ENCODE measurements at regions not wholly inside any gene's neighbourhood (a gene's known extent, or its start where the extent isn't known, plus 50 kb on each side); places are given as distances from the start of the nearest gene placed in this dataset.
"Not testable (repeated sequence)": the region's sequence is repeated elsewhere in the genome, so short reads cannot be mapped to it uniquely, and the experiment has no call there.

GRCh38 chr11:92027136-92027535 lies 197.5 kb upstream of the FAT3 start:
- whole genome bisulfite sequencing (ENCODE audit: extremely low coverage, insufficient coverage, low lambda C conversion rate) = no CpG with 5 or more reads among the region's 16 CpGs
- H3K23ac ChIP-seq (ENCODE audit: low read length); DNase-seq; H3K4ac ChIP-seq (ENCODE audit: low read depth, low read length); H3K27me3 ChIP-seq (ENCODE audit: insufficient read depth, low read length, poor library complexity); H2BK5ac ChIP-seq (ENCODE audit: low read length); H2AK5ac ChIP-seq (ENCODE audit: low read length); H4K8ac ChIP-seq (ENCODE audit: low read depth, low read length); H3K27ac ChIP-seq (ENCODE audit: low read depth, low read length); H3K56ac ChIP-seq (ENCODE audit: low read length); H3K4me3 ChIP-seq (ENCODE audit: low read length); H3K36me3 ChIP-seq (ENCODE audit: control insufficient read depth, insufficient read depth, low read length); H3K4me1 ChIP-seq (ENCODE audit: control insufficient read depth, low read depth, low read length); H3K9ac ChIP-seq (ENCODE audit: low read length); H4K5ac ChIP-seq (ENCODE audit: low read length); H3K18ac ChIP-seq (ENCODE audit: low read length); H3K4me2 ChIP-seq (ENCODE audit: low read length); H3K79me1 ChIP-seq (ENCODE audit: low read length); H2BK120ac ChIP-seq (ENCODE audit: low read depth, low read length); H3K79me2 ChIP-seq (ENCODE audit: control insufficient read depth, insufficient read depth, low read length); H2BK15ac ChIP-seq (replicated peaks; ENCODE audit: low read depth): not testable (repeated sequence)

GRCh38 chr11:92026664-92027063 lies 198.0 kb upstream of the FAT3 start:
- Histone ChIP-seq H4K8ac (ENCODE audit: low read depth, low read length) (no peak overlapping the region), H3K36me3 (ENCODE audit: control insufficient read depth, insufficient read depth, low read length) (no peaks in the 10 kb centered on the region), H2AK5ac (ENCODE audit: low read length) (no peak overlapping the region), H3K18ac (ENCODE audit: low read length) (no peak overlapping the region), H3K4me3 (ENCODE audit: low read length) (no peak overlapping the region), H3K79me1 (ENCODE audit: low read length) (no peaks in the 10 kb centered on the region), H3K27ac (ENCODE audit: low read depth, low read length) (no peak overlapping the region), H2BK120ac (ENCODE audit: low read depth, low read length) (no peak overlapping the region), H3K56ac (ENCODE audit: low read length) (no peak overlapping the region), H3K79me2 (ENCODE audit: control insufficient read depth, insufficient read depth, low read length) (no peaks in the 10 kb centered on the region), H3K27me3 (ENCODE audit: insufficient read depth, low read length, poor library complexity) (no peaks in the 10 kb centered on the region), H3K9ac (ENCODE audit: low read length) (no peak overlapping the region), H3K4me2 (ENCODE audit: low read length) (no peak overlapping the region), H4K5ac (ENCODE audit: low read length) (no peak overlapping the region), H2BK15ac (replicated peaks; ENCODE audit: low read depth) (no peak overlapping the region), H2BK5ac (ENCODE audit: low read length) (no peak overlapping the region), H3K4me1 (ENCODE audit: control insufficient read depth, low read depth, low read length) (no peaks in the 10 kb centered on the region), H3K4ac (ENCODE audit: low read depth, low read length) (no peak overlapping the region), H3K23ac (ENCODE audit: low read length) (no peak overlapping the region)
- no peak for DNase-seq
- WGBS (ENCODE audit: extremely low coverage, insufficient coverage, low lambda C conversion rate) = no CpG with 5 or more reads among the region's 7 CpGs

DNA sequence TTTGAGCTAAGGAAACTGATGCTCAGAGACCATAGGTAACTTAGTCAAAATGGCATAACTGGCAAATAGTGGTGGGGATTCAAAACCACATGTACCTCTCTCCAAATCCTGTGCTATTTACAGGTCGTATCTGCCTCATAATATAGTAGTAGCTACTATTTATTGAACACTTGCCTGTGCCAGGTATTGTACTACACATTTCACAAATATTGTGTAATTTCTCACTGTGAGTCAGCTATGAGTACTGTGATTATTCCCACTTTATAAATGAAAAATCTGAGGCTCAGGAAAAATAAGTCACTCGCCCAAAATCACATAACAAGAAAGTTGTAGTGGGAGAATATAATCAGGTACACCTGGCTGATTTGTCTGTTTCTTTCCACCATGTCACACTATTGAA lies 199.8 kb upstream of the FAT3 start:
- no peak overlapping the region for H3K56ac ChIP-seq (ENCODE audit: low read length)
- DNase-seq = no peak
- no peak overlapping the region for H3K4me2 ChIP-seq (ENCODE audit: low read length)
- no peaks in the 10 kb centered on the region for H3K36me3 ChIP-seq (ENCODE audit: control insufficient read depth, insufficient read depth, low read length)
- no CpG with 5 or more reads among the region's 2 CpGs for WGBS (ENCODE audit: extremely low coverage, insufficient coverage, low lambda C conversion rate)
- H3K79me2 ChIP-seq (ENCODE audit: control insufficient read depth, insufficient read depth, low read length) = no peaks in the 10 kb centered on the region
- no peak overlapping the region for H3K18ac ChIP-seq (ENCODE audit: low read length)
- H3K4me1 ChIP-seq (ENCODE audit: control insufficient read depth, low read depth, low read length) = no peaks in the 10 kb centered on the region
- no peak overlapping the region for H3K4me3 ChIP-seq (ENCODE audit: low read length)
- no peak overlapping the region for H3K23ac ChIP-seq (ENCODE audit: low read length)
- H3K4ac ChIP-seq (ENCODE audit: low read depth, low read length) = no peak overlapping the region
- H2BK120ac ChIP-seq (ENCODE audit: low read depth, low read length) = no peak overlapping the region
- H3K27ac ChIP-seq (ENCODE audit: low read depth, low read length) = no peak overlapping the region
- no peaks in the 10 kb centered on the region for H3K79me1 ChIP-seq (ENCODE audit: low read length)
- H3K27me3 ChIP-seq (ENCODE audit: insufficient read depth, low read length, poor library complexity) = no peaks in the 10 kb centered on the region
- no peak overlapping the region for H2AK5ac ChIP-seq (ENCODE audit: low read length)
- H3K9ac ChIP-seq (ENCODE audit: low read length) = no peak overlapping the region
- no peak overlapping the region for H4K8ac ChIP-seq (ENCODE audit: low read depth, low read length)
- H2BK5ac ChIP-seq (ENCODE audit: low read length) = no peak overlapping the region
- H4K5ac ChIP-seq (ENCODE audit: low read length) = no peak overlapping the region
- H2BK15ac ChIP-seq (replicated peaks; ENCODE audit: low read depth) = no peak overlapping the region

DNA sequence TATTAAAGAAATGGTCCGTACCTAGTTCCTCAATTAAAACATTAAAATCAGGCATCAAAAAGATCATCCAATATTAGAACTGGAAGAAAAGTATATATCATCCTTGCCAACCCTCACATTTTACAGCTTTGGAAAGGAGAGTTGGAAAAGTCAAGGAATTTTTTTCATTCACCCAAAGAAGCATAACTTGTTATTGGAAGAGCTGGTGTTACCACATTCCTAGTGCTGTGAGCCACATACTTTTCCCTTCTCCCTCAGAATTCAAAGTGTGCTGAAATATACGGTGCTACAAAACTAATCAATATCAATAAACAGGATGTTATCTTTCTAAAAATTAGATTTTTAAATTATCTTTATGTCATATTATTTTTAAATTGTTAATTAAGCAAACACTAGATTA lies 202.1 kb upstream of the FAT3 start:
- Histone ChIP-seq H2BK15ac (replicated peaks; ENCODE audit: low read depth) (no peak overlapping the region), H3K79me2 (ENCODE audit: control insufficient read depth, insufficient read depth, low read length) (no peaks in the 10 kb centered on the region), H2BK5ac (ENCODE audit: low read length) (no peak overlapping the region), H4K5ac (ENCODE audit: low read length) (no peak overlapping the region), H3K56ac (ENCODE audit: low read length) (no peak overlapping the region), H2AK5ac (ENCODE audit: low read length) (no peak overlapping the region), H3K36me3 (ENCODE audit: control insufficient read depth, insufficient read depth, low read length) (no peaks in the 10 kb centered on the region), H4K8ac (ENCODE audit: low read depth, low read length) (no peak overlapping the region), H3K27me3 (ENCODE audit: insufficient read depth, low read length, poor library complexity) (no peaks in the 10 kb centered on the region), H3K9ac (ENCODE audit: low read length) (no peak overlapping the region), H3K27ac (ENCODE audit: low read depth, low read length) (no peak overlapping the region), H3K79me1 (ENCODE audit: low read length) (no peaks in the 10 kb centered on the region), H3K4me3 (ENCODE audit: low read length) (no peak overlapping the region), H3K18ac (ENCODE audit: low read length) (no peak overlapping the region), H2BK120ac (ENCODE audit: low read depth, low read length) (no peak overlapping the region), H3K4ac (ENCODE audit: low read depth, low read length) (no peak overlapping the region), H3K23ac (ENCODE audit: low read length) (no peak overlapping the region), H3K4me1 (ENCODE audit: control insufficient read depth, low read depth, low read length) (no peaks in the 10 kb centered on the region), H3K4me2 (ENCODE audit: low read length) (no peak overlapping the region)
- DNase-seq = no peak
- WGBS (ENCODE audit: extremely low coverage, insufficient coverage, low lambda C conversion rate) = no CpG with 5 or more reads among the region's 2 CpGs

DNA sequence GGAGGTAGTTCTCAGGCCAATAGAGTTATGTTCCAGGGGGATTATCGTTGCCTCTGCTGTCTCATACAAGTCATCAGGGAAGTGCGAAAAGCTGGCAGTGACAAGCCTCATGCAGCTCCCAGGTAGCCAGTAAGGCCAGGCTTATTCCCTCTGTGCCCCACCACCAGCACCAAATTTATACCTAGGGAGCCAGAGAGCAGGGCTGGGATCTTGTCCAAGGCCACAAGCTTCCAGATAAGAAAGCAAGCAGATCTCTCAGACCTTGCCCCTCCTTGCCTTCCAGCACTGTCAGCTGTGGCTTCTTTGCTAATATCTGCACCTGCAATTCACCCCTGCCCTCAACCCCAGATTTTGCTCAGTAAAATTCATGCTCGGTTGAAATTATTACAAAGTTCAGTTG lies 206.3 kb upstream of the FAT3 start:
- no peak overlapping the region for H4K8ac ChIP-seq (ENCODE audit: low read depth, low read length)
- no peak overlapping the region for H3K27ac ChIP-seq (ENCODE audit: low read depth, low read length)
- H3K9ac ChIP-seq (ENCODE audit: low read length) = no peak overlapping the region
- no peak overlapping the region for H2BK120ac ChIP-seq (ENCODE audit: low read depth, low read length)
- H2BK15ac ChIP-seq (replicated peaks; ENCODE audit: low read depth) = no peak overlapping the region
- no peak overlapping the region for H2BK5ac ChIP-seq (ENCODE audit: low read length)
- WGBS (ENCODE audit: extremely low coverage, insufficient coverage, low lambda C conversion rate) = no CpG with 5 or more reads among the region's 3 CpGs
- no peak overlapping the region for H3K4me3 ChIP-seq (ENCODE audit: low read length)
- no peaks in the 10 kb centered on the region for H3K79me1 ChIP-seq (ENCODE audit: low read length)
- DNase-seq = no peak
- no peak overlapping the region for H3K56ac ChIP-seq (ENCODE audit: low read length)
- no peaks in the 10 kb centered on the region for H3K4me1 ChIP-seq (ENCODE audit: control insufficient read depth, low read depth, low read length)
- H3K27me3 ChIP-seq (ENCODE audit: insufficient read depth, low read length, poor library complexity) = no peaks in the 10 kb centered on the region
- no peaks in the 10 kb centered on the region for H3K79me2 ChIP-seq (ENCODE audit: control insufficient read depth, insufficient read depth, low read length)
- H4K5ac ChIP-seq (ENCODE audit: low read length) = no peak overlapping the region
- H3K4me2 ChIP-seq (ENCODE audit: low read length) = no peak overlapping the region
- H2AK5ac ChIP-seq (ENCODE audit: low read length) = no peak overlapping the region
- no peak overlapping the region for H3K23ac ChIP-seq (ENCODE audit: low read length)
- no peak overlapping the region for H3K4ac ChIP-seq (ENCODE audit: low read depth, low read length)
- H3K36me3 ChIP-seq (ENCODE audit: control insufficient read depth, insufficient read depth, low read length) = no peaks in the 10 kb centered on the region
- H3K18ac ChIP-seq (ENCODE audit: low read length) = no peak overlapping the region

DNA sequence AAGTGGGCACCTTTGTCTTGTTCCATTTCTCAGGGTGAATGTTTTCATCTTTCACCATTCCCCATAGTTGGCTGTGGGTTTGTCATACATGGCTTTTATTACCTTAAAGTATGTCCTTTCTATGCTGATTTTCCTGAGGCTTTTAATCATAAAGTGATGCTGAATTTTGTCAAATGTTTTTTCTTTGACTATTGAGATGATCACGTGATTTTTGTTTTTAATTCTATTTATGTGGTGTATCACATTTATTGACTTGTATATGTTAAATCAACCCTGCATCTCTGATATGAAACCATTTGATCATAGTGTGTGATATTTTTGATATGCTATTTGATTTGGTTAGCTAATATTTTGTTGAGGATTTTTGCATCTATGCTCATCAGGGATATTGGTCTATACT lies 216.4 kb upstream of the FAT3 start:
- no peak overlapping the region for H3K9ac ChIP-seq (ENCODE audit: low read length)
- H3K27me3 ChIP-seq (ENCODE audit: insufficient read depth, low read length, poor library complexity) = no peaks in the 10 kb centered on the region
- H3K4ac ChIP-seq (ENCODE audit: low read depth, low read length) = no peak overlapping the region
- no peak overlapping the region for H2BK5ac ChIP-seq (ENCODE audit: low read length)
- no peak overlapping the region for H3K4me2 ChIP-seq (ENCODE audit: low read length)
- H3K79me1 ChIP-seq (ENCODE audit: low read length) = no peaks in the 10 kb centered on the region
- H3K56ac ChIP-seq (ENCODE audit: low read length) = no peak overlapping the region
- no peak overlapping the region for H2BK120ac ChIP-seq (ENCODE audit: low read depth, low read length)
- H2BK15ac ChIP-seq (replicated peaks; ENCODE audit: low read depth) = no peak overlapping the region
- no peak overlapping the region for H3K4me3 ChIP-seq (ENCODE audit: low read length)
- no peak for DNase-seq
- no peak overlapping the region for H4K8ac ChIP-seq (ENCODE audit: low read depth, low read length)
- no peak overlapping the region for H3K18ac ChIP-seq (ENCODE audit: low read length)
- H4K5ac ChIP-seq (ENCODE audit: low read length) = no peak overlapping the region
- no peaks in the 10 kb centered on the region for H3K36me3 ChIP-seq (ENCODE audit: control insufficient read depth, insufficient read depth, low read length)
- H3K79me2 ChIP-seq (ENCODE audit: control insufficient read depth, insufficient read depth, low read length) = no peaks in the 10 kb centered on the region
- no peak overlapping the region for H3K23ac ChIP-seq (ENCODE audit: low read length)
- WGBS (ENCODE audit: extremely low coverage, insufficient coverage, low lambda C conversion rate) = no CpG with 5 or more reads among the region's 1 CpG
- no peaks in the 10 kb centered on the region for H3K4me1 ChIP-seq (ENCODE audit: control insufficient read depth, low read depth, low read length)
- no peak overlapping the region for H3K27ac ChIP-seq (ENCODE audit: low read depth, low read length)
- H2AK5ac ChIP-seq (ENCODE audit: low read length) = no peak overlapping the region

Measured in mesendoderm (in vitro differentiated cells).